A172 (cell line): ENCODE measurements at regions not wholly inside any gene's neighbourhood (a gene's known extent, or its start where the extent isn't known, plus 50 kb on each side); places are given as distances from the start of the nearest gene placed in this dataset.

Experiments used
- DNase-seq: peaks from one replicate; pipeline ENCODE4 v3.0.0-alpha.2; 2015; ENCODE audit warnings: low spot score

GRCh38 chr15:70474471-70475406, 288.6 kb downstream of the UACA start:
- DNase-seq: peak; percentile 97

GRCh38 chr15:70473581-70474370, 289.6 kb downstream of the UACA start:
- no peak for DNase-seq

- DNase-seq: no peak
These were observed 291.8 kb downstream of the UACA start for GRCh38 chr15:70471517-70471916.

- no peak for DNase-seq
These were observed 292.7 kb downstream of the UACA start for GRCh38 chr15:70470556-70471191.

GRCh38 chr15:70469651-70470555, 293.5 kb downstream of the UACA start:
- no peak for DNase-seq

- DNase-seq: no peak
These were observed 294.2 kb downstream of the UACA start for GRCh38 chr15:70469182-70469581.

GRCh38 chr15:70466895-70467529, 296.3 kb downstream of the UACA start:
- DNase-seq: peak; percentile 43

- no peak for DNase-seq
These were observed 297.1 kb downstream of the UACA start for GRCh38 chr15:70466305-70466704.

GRCh38 chr15:70465812-70466211, 297.5 kb downstream of the UACA start:
- DNase-seq: no peak

- no peak for DNase-seq
These were observed 299.9 kb downstream of the UACA start for GRCh38 chr15:70463453-70463834.

- no peak for DNase-seq
These were observed 301.4 kb downstream of the UACA start for GRCh38 chr15:70461992-70462391.

- DNase-seq: no peak
These were observed 302.3 kb downstream of the UACA start for GRCh38 chr15:70461017-70461416.

GRCh38 chr15:70459312-70459711, 304.0 kb downstream of the UACA start:
- no peak for DNase-seq

GRCh38 chr15:70453766-70454165, 309.6 kb downstream of the UACA start:
- no peak for DNase-seq

- no peak for DNase-seq
These were observed 310.1 kb downstream of the UACA start for GRCh38 chr15:70453238-70453637.

GRCh38 chr15:70451821-70452653, 311.3 kb downstream of the UACA start:
- no peak for DNase-seq

- no peak for DNase-seq
These were observed 313.3 kb downstream of the UACA start for GRCh38 chr15:70450142-70450443.

- DNase-seq: no peak
These were observed 313.8 kb downstream of the UACA start for GRCh38 chr15:70449311-70450141.
